WERI-Rb-1 (cell line): ENCODE measurements at regions not wholly inside any gene's neighbourhood (a gene's known extent, or its start where the extent isn't known, plus 50 kb on each side); places are given as distances from the start of the nearest gene placed in this dataset.

Experiments
- DNase-seq: peaks from one replicate; pipeline ENCODE4 v3.0.0-alpha.2; 2020
- H3K27ac ChIP-seq: fragments of 250-450 bp; sonication (Bioruptor Pico); 2 replicates; pipeline ENCODE4 v1.5.1; 2020; ENCODE audit warnings: mild to moderate bottlenecking, moderate library complexity
- H3K27me3 ChIP-seq: fragments of 250-450 bp; sonication (Bioruptor Pico); 2 replicates; pipeline ENCODE4 v1.5.1; 2021; ENCODE audit warnings: mild to moderate bottlenecking, low read depth, moderate library complexity; ENCODE audit not compliant: insufficient read depth, severe bottlenecking
- H3K36me3 ChIP-seq: fragments of 250-450 bp; sonication (Bioruptor Pico); 2 replicates; pipeline ENCODE4 v1.5.1; 2020; ENCODE audit warnings: mild to moderate bottlenecking, moderate library complexity
- H3K4me3 ChIP-seq: 2 replicates; pipeline ENCODE4 v1.5.1; 2011; ENCODE audit warnings: low read depth, mild to moderate bottlenecking, control low read depth, low read length
- H3K9me3 ChIP-seq: fragments of 250-450 bp; sonication (Bioruptor Pico); 2 replicates; pipeline ENCODE4 v1.5.1; 2021; ENCODE audit warnings: mild to moderate bottlenecking, moderate library complexity; ENCODE audit not compliant: severe bottlenecking
- TF ChIP-seq, protein P1 (sequence below): IDR thresholded peaks from 2 replicates; pipeline ENCODE4 v1.5.1; 2011; ENCODE audit warnings: low read depth, mild to moderate bottlenecking, control low read depth, inconsistent platforms, low read length

GRCh38 chr1:194181845-194182244 is 995.4 kb upstream of the B3GALT2 start:
- TF ChIP-seq, protein P1, sequence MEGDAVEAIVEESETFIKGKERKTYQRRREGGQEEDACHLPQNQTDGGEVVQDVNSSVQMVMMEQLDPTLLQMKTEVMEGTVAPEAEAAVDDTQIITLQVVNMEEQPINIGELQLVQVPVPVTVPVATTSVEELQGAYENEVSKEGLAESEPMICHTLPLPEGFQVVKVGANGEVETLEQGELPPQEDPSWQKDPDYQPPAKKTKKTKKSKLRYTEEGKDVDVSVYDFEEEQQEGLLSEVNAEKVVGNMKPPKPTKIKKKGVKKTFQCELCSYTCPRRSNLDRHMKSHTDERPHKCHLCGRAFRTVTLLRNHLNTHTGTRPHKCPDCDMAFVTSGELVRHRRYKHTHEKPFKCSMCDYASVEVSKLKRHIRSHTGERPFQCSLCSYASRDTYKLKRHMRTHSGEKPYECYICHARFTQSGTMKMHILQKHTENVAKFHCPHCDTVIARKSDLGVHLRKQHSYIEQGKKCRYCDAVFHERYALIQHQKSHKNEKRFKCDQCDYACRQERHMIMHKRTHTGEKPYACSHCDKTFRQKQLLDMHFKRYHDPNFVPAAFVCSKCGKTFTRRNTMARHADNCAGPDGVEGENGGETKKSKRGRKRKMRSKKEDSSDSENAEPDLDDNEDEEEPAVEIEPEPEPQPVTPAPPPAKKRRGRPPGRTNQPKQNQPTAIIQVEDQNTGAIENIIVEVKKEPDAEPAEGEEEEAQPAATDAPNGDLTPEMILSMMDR, result no peak
- Histone ChIP-seq H3K9me3 (no peaks in the 10 kb centered on the region), H3K36me3 (no peaks in the 10 kb centered on the region), H3K27ac (no peak overlapping the region), H3K4me3 (no peak overlapping the region), H3K27me3 (no peaks in the 10 kb centered on the region)
- DNase-seq, result no peak

DNA sequence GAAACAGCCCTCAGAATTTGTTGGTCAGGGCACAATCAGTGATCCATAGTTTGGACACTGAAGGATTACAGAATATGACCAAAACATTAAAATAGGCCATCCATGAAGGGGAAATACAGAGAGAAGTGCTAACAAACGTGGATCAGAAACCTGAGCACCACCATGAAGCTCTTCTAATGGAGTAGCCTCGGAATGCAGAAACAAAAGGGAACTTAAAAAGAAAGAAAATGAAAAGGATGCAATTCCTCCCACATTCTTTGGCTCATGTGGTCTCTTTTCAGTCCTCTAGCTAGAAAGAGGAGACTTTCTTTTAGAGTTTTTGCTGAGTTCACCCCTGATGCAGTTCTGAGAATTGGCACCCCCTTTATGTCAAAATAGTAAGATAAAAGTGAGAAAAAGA is 989.8 kb upstream of the B3GALT2 start:
- Histone ChIP-seq H3K27me3 (no peaks in the 10 kb centered on the region), H3K27ac (no peak overlapping the region), H3K4me3 (no peak overlapping the region), H3K36me3 (no peaks in the 10 kb centered on the region), H3K9me3 (no peaks in the 10 kb centered on the region)
- DNase-seq, result no peak
- TF ChIP-seq, protein P1, result no peak

DNA sequence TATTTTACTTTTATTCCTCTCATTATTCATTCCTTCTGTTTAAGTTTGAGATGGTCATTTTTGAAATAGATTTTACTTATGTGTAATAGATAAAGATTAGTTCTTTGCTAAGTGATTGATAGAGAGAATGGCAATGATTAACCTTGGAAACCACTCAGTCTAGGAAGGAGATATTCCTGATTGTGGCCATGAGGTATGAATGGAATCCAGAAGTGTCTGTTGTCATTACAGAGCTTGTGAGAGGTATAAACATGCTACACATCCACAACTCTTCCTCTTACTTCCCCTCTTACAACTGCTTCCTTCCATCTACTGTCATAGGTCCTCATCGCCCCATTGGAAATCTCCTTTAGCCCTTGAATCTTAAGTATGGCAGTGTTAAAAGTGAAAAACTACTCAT is 988.8 kb upstream of the B3GALT2 start:
- Histone ChIP-seq H3K27ac (no peak overlapping the region), H3K36me3 (no peaks in the 10 kb centered on the region), H3K9me3 (no peaks in the 10 kb centered on the region), H3K27me3 (no peaks in the 10 kb centered on the region), H3K4me3 (no peak overlapping the region)
- TF ChIP-seq, protein P1, result no peak
- DNase-seq, result no peak

- no peaks in the 10 kb centered on the region for H3K9me3 ChIP-seq
- no peaks in the 10 kb centered on the region for H3K27me3 ChIP-seq
- TF ChIP-seq, protein P1, result no peak
- no peak overlapping the region for H3K27ac ChIP-seq
- no peak for DNase-seq
- H3K36me3 ChIP-seq, result no peaks in the 10 kb centered on the region
- H3K4me3 ChIP-seq, result no peak overlapping the region
Measured at GRCh38 chr1:194174528-194174927, 988.1 kb upstream of the B3GALT2 start.

- Histone ChIP-seq H3K27ac (no peak overlapping the region), H3K4me3 (no peak overlapping the region), H3K27me3 (no peaks in the 10 kb centered on the region), H3K9me3 (no peaks in the 10 kb centered on the region), H3K36me3 (no peaks in the 10 kb centered on the region)
- TF ChIP-seq, protein P1, result no peak
- no peak for DNase-seq
Measured at GRCh38 chr1:194171596-194171995, 985.2 kb upstream of the B3GALT2 start.

DNA sequence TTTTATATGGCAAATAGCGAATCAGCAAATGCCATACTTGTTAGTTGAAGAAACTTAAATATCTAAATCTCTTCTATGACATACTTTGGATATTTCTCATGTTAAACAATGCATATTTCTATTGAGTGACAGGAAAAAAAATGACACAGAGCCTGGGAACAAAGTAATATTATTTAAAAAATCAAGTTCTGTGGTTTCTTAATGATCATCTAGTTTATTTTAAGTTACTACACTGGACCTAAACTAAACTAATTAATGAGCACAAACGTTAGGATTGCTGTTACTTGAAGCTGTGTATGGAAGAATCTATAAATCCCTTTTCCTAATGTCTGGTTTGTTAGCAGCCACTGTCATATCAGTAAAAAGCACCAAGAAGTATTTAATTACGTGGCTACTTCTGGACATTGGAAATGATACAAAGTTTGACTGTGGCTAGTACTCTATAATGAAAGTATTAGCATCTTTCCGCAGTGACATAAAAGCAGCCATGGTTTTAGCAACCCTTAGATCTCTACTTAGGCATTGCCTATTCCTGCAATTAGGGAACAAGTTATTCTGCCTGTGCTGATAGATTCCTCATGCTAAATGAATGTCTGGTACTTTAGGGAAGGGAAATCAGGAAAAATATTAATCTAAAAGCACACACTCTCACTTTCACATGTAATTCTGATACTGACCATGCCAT is 981.7 kb upstream of the B3GALT2 start:
- no peak overlapping the region for H3K27ac ChIP-seq
- no peaks in the 10 kb centered on the region for H3K27me3 ChIP-seq
- H3K36me3 ChIP-seq, result no peaks in the 10 kb centered on the region
- no peak for DNase-seq
- TF ChIP-seq, protein P1, result no peak
- H3K4me3 ChIP-seq, result no peak overlapping the region
- H3K9me3 ChIP-seq, result no peaks in the 10 kb centered on the region
